IMR-90 (cell line): ENCODE measurements at regions not wholly inside any gene's neighbourhood (a gene's known extent, or its start where the extent isn't known, plus 50 kb on each side); places are given as distances from the start of the nearest gene placed in this dataset.

ENCODE experiments used
- CEBPB ChIP-seq: IDR thresholded peaks from 2 replicates; pipeline ENCODE4 v1.6.1; 2012; ENCODE audit warnings: low read depth, low read length, improper control_type of control experiment
- CHD1 ChIP-seq: IDR thresholded peaks from 2 replicates; pipeline ENCODE4 v1.6.1; 2012; ENCODE audit warnings: low read depth, low read length, improper control_type of control experiment
- CTCF ChIP-seq: conservative IDR thresholded peaks from 2 replicates; pipeline ENCODE4 v1.5.1; 2012; ENCODE audit warnings: mild to moderate bottlenecking, low read depth, low read length, improper control_type of control experiment
- MAFK ChIP-seq: IDR thresholded peaks from 2 replicates; pipeline ENCODE4 v1.6.1; 2012; ENCODE audit warnings: low read depth, low read length, improper control_type of control experiment
- MAZ ChIP-seq: IDR thresholded peaks from 2 replicates; pipeline ENCODE4 v1.6.1; 2012; ENCODE audit warnings: low read depth, mild to moderate bottlenecking, low read length, improper control_type of control experiment, moderate library complexity, borderline replicate concordance
- MXI1 ChIP-seq: IDR thresholded peaks from 2 replicates; pipeline ENCODE4 v1.6.1; 2012; ENCODE audit warnings: low read depth, mild to moderate bottlenecking, low read length, moderate library complexity, borderline replicate concordance
- POLR2A ChIP-seq: IDR thresholded peaks from 2 replicates; pipeline ENCODE4 v1.6.1; 2012; ENCODE audit warnings: mild to moderate bottlenecking, low read depth, low read length
- RAD21 ChIP-seq: IDR thresholded peaks from 2 replicates; pipeline ENCODE4 v1.6.1; 2012; ENCODE audit warnings: low read length, improper control_type of control experiment
- RCOR1 ChIP-seq: IDR thresholded peaks from 2 replicates; pipeline ENCODE4 v1.6.1; 2012; ENCODE audit warnings: mild to moderate bottlenecking, low read length, improper control_type of control experiment; ENCODE audit not compliant: insufficient replicate concordance
- RFX5 ChIP-seq: IDR thresholded peaks from 2 replicates; pipeline ENCODE4 v1.8.0; 2012; ENCODE audit warnings: low read depth, mild to moderate bottlenecking, low read length, moderate library complexity
- TF ChIP-seq, protein P1 (sequence below): fragments of 150-350 bp; IDR thresholded peaks from 2 replicates; pipeline ENCODE4 v1.6.1; 2017; ENCODE audit warnings: mild to moderate bottlenecking, antibody characterized with exemption, low read length, low read depth

- TF ChIP-seq CTCF = no peak
- no peak for TF ChIP-seq CEBPB
- no peak for TF ChIP-seq POLR2A
- no peak for TF ChIP-seq CHD1
- TF ChIP-seq MAZ = no peak
- no peak for TF ChIP-seq RAD21
- no peak for TF ChIP-seq RCOR1
- TF ChIP-seq, protein P1, sequence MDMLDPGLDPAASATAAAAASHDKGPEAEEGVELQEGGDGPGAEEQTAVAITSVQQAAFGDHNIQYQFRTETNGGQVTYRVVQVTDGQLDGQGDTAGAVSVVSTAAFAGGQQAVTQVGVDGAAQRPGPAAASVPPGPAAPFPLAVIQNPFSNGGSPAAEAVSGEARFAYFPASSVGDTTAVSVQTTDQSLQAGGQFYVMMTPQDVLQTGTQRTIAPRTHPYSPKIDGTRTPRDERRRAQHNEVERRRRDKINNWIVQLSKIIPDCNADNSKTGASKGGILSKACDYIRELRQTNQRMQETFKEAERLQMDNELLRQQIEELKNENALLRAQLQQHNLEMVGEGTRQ = no peak
- no peak for TF ChIP-seq MAFK
- TF ChIP-seq MXI1 = no peak
- TF ChIP-seq RFX5 = no peak
These were observed 51.2 kb upstream of the STUM start for GRCh38 chr1:226497276-226497833.
